WI38 (cell line): ENCODE measurements at regions not wholly inside any gene's neighbourhood (a gene's known extent, or its start where the extent isn't known, plus 50 kb on each side); places are given as distances from the start of the nearest gene placed in this dataset.

ENCODE experiments used
- H3K4me3 ChIP-seq: 2 replicates; pipeline ENCODE4 v1.5.1; 2011; ENCODE audit warnings: low read depth, mild to moderate bottlenecking, control low read depth, low read length
- TF ChIP-seq, protein P1 (sequence below): IDR thresholded peaks from 2 replicates; pipeline ENCODE4 v1.5.1; 2012; ENCODE audit warnings: low read depth, mild to moderate bottlenecking, control low read depth, low read length

DNA sequence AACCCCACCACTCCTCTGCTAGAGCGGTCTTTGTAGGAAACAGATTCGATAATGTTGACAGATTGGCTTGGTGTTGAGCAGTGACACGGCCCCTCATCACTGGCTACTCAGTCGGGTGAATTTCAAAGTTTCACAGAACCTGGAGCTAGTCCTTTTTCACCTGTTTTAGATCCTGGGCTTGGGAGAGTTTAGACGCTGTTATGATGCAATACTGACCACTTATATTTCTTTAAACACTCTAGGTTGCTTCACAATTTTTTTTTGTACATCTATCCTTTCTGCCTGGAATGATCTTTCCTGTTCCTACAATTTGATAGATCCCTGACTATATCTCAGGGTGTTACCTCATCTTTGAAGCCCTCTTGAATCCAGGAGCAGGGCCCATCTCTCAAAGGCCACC is 97.1 kb upstream of the ATP10A start:
- TF ChIP-seq, protein P1, sequence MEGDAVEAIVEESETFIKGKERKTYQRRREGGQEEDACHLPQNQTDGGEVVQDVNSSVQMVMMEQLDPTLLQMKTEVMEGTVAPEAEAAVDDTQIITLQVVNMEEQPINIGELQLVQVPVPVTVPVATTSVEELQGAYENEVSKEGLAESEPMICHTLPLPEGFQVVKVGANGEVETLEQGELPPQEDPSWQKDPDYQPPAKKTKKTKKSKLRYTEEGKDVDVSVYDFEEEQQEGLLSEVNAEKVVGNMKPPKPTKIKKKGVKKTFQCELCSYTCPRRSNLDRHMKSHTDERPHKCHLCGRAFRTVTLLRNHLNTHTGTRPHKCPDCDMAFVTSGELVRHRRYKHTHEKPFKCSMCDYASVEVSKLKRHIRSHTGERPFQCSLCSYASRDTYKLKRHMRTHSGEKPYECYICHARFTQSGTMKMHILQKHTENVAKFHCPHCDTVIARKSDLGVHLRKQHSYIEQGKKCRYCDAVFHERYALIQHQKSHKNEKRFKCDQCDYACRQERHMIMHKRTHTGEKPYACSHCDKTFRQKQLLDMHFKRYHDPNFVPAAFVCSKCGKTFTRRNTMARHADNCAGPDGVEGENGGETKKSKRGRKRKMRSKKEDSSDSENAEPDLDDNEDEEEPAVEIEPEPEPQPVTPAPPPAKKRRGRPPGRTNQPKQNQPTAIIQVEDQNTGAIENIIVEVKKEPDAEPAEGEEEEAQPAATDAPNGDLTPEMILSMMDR: no peak
- H3K4me3 ChIP-seq: no peak overlapping the region

DNA sequence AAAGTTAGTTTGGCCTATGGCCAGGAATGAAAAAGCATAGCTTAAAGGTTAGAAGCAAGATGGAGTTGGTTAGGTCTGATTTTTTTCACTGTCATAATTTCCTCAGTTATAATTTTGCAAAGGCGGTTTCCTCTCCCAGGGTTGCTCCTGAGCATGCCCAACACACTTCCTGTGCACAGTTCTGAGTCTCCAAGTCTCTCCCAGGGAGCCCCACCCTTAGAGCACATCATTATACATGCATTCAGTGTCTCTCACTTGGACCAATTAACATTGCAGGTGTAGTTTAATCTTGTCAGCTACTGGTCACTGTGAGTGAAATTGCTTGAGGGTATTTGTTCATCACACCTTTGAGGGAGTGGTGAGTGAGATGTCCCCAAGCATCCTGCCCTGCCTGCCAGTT is 96.0 kb upstream of the ATP10A start:
- no peak overlapping the region for H3K4me3 ChIP-seq
- TF ChIP-seq, protein P1: no peak

DNA sequence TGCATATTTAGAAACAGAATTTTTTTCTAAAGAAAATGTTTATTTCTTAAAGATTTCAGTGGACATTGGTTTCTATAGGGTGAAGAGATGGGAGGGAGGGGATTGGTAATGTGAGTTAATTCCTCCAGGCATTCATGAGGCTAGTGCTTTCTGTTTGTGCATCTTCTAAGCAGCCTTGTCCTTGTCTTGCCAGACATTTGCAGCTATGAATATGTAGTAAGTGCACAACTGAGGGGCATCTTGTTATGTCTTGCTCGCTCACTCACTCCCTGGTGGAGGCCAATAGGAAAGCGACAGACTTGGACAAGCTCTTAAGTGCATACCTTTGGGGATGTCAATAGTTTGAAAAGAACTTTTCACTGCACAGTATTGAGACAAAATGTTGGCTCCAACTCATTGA is 92.5 kb upstream of the ATP10A start:
- no peak overlapping the region for H3K4me3 ChIP-seq
- TF ChIP-seq, protein P1: no peak

DNA sequence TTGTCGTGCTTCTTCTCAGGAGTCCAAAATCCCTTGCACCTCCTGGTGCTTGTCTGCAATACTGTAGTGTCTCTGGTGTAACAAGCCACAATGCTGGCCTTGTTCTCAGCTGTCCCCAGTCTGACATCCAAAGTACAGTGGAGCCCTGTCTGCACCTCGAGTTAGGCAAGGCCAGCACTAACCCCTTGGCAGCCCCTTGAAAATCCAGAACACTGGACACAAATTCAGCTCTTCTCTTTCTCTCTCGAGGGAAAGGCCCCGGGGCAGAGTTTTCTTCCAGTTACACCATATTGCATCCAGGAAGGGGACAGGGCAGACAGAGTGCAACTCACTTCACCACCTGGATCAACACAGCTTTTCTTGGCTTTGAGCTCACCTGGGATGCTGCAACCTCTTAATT is 91.3 kb upstream of the ATP10A start:
- no peak overlapping the region for H3K4me3 ChIP-seq
- TF ChIP-seq, protein P1: no peak

DNA sequence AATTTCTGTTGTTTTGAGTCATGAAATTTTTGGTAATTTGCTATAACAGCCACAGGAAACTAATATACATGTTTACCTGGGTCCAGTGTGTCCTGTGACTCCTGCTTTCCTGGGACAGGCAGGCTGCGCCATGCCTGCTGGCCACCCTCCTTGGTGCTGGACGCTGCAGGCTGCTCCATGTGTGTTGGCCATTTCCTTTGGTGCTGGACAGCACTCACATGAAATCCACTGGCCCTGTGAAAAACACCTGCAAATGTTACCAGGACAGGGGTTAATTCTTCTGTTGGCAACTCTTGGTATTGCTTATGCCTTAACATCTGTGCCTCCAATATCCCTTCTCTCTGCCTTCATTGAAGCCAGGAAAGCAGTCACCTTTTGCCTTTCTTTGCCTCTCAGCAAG is 86.9 kb upstream of the ATP10A start:
- TF ChIP-seq, protein P1: no peak
- H3K4me3 ChIP-seq: no peak overlapping the region

DNA sequence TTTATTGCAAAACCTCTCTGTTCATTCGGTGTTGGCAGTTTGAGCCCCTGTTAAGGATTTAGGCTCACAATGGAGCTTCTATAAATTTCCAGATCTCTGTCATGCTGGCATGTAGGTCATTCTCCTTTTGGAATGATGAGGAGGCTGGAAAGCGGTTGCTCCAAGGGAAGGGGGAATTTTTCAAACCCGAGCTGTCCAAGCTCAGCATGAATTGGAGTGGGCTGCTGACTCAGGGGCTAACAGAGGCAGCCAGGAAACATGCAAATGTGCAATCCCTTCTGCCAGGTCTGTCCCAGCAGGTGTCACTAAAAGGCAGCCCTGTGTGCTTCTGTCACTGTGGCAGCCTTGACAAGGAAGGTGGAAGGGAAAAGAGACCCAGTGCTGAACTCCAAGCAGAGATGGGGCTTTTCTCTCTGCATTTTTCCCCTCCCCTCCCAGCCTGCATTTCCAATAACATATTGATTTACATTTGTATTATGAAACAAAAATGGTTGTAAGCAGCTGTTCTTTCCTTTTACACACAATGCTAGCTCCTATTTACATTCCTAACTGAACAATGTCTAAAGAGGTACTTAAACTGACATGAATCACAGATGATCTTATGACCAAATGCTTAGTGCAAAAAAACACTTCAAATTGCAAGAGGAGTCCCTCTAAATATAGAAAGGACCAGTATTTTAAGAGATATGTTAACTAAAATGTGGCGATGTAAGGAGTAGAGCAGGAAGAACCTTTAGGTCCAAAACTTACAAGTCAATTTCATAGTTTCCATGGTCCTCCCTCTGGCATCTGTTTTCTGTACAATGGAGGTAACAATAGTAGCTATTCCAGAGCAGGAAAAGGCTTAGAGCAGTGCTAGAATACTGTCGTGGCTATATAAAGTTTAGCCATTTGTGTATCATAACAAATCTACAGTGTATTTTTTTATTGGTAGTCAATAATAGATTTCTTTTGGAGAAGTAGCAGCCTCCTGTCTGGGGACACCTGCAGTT is 84.5 kb upstream of the ATP10A start:
- no peak overlapping the region for H3K4me3 ChIP-seq
- TF ChIP-seq, protein P1: no peak

DNA sequence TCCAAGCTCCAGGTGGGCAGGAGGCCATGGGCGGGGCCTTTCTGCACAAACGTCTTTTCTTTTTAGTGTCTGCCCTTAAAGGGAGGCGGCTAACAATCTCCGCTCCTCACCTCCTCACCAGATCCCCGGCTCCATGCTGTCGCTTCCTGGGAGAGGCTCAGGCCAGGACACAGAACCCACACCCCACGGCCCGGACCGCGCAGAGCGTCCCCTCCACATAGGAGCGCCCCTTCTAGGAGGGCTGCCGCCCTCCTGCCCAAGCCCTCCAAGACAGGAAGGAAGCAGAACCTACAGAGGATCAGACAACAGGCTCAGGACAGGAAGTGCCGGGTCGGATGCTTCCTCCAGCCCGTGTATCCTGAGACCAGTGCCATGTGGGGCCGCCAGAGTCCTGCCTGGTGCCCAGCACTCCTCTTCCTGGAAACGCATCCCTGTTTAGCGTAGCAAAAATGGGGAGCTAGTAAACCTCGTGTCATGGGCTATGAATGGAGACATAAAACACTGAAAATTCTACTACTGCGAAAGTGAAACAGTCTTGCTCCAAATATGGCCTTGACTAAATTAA is 83.2 kb upstream of the ATP10A start:
- TF ChIP-seq, protein P1: no peak
- H3K4me3 ChIP-seq: no peak overlapping the region
